ENCODE measurements at regions not wholly inside any gene's neighbourhood (a gene's known extent, or its start where the extent isn't known, plus 50 kb on each side); places are given as distances from the start of the nearest gene placed in this dataset.

DNA sequence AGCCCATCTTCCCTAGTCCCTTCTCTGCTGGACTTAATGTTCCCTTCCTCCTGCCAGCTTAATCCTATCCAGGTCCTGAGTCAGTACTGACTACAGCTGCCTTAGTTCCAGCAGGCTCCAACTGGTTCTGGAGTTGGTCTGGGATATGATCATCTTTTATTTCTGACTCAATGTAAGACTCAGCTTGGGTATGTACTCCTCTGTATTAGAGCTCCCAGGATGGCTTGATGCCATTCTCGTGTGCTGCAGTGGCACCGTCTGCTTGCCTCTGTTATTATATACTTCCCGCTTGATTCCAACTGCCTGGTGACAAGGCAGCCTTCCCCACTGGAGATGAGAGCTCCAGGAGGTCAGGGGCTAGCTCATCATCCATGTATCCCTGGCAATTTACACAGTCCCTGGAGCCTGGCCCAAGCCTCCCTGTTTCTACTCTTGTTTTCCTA lies 164.4 kb upstream of the DPT start:
- FAIRE-seq, result no peak

DNA sequence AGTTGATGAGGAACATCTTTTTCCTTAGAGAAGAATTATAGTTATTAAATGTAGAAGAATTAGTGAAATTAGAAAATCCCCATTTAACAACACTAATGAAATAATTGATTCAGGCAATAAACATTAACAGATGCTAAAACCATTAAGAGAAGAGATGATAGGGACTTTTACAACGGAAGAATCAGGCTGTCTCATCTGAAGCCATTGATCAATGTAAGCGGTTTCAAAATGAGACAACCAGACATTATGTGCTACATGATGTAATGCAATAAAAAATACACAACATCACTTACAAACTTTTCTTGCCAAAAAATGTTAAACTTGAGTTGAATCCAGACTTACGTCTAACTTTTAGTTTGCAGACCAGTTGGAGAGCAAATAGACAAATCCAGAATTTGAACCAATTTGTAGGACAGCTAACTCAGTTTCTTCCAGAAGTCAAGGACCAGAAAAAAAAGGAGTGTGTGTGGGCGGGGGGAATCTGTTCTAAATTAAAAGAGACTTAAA lies 165.4 kb upstream of the DPT start:
- DNase-seq (ENCODE audit: low read depth in 1 of 2, low spot score in 1 of 2) (no peak), ATAC-seq (no peak), FAIRE-seq (no peak)
- Histone ChIP-seq H3K4me3 (no peak overlapping the region), H3K4me1 (no peaks in the 10 kb centered on the region), H3K9me3 (no peaks in the 10 kb centered on the region), H3K4me2 (no peak overlapping the region), H3K27ac (no peak overlapping the region)
- no peak for TF ChIP-seq BHLHE40 (IDR thresholded peaks at IDR 0.05; ENCODE audit: low read depth, low read length)
- no peak for TF ChIP-seq FOSB (CRISPR knock-in tag; IDR thresholded peaks at IDR 0.05)
- TF ChIP-seq, protein P1, sequence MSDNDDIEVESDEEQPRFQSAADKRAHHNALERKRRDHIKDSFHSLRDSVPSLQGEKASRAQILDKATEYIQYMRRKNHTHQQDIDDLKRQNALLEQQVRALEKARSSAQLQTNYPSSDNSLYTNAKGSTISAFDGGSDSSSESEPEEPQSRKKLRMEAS (IDR thresholded peaks at IDR 0.05), result no peak
- no peak for TF ChIP-seq PHF8 (IDR thresholded peaks at IDR 0.05; ENCODE audit: borderline replicate concordance, low read depth)
- POLR2A ChIA-PET, result no interaction called here
- 67% methylated on average over 4 of the region's 4 CpGs for WGBS (ENCODE audit: missing lambda C conversion rate)
- CTCF ChIA-PET, result no interaction called here

More for the DNA sequence above, 164.4 kb upstream of the DPT start:
- Histone ChIP-seq H3K4me3 (no peak overlapping the region), H3K4me1 (no peaks in the 10 kb centered on the region), H3K27ac (no peak overlapping the region), H3K4me2 (no peak overlapping the region), H3K9me3 (peaks cover 5% of the 10 kb centered on the region; the same call in 1 of the 3 replicates)
- no peak for TF ChIP-seq MAFK (IDR thresholded peaks at IDR 0.05; ENCODE audit: partially characterized antibody)
- no peak for TF ChIP-seq FOSB (CRISPR knock-in tag; IDR thresholded peaks at IDR 0.05)
- no peak for TF ChIP-seq RARB (CRISPR knock-in tag; IDR thresholded peaks at IDR 0.05)
- TF ChIP-seq GATA3 (IDR thresholded peaks at IDR 0.05; ENCODE audit: borderline replicate concordance), result no peak
- TF ChIP-seq SREBF2 (IDR thresholded peaks at IDR 0.05), result no peak
- no peak for TF ChIP-seq MYC (IDR thresholded peaks at IDR 0.05; ENCODE audit: borderline replicate concordance, low read length)
- no peak for TF ChIP-seq MAZ (IDR thresholded peaks at IDR 0.05; ENCODE audit: borderline replicate concordance, low read depth, low read length)
- no peak for TF ChIP-seq TP53 (CRISPR knock-in tag; IDR thresholded peaks at IDR 0.05)
- TF ChIP-seq RAD21 (conservative IDR thresholded peaks at IDR 0.05 in 1 of 2, IDR thresholded peaks at IDR 0.05 in 1 of 2), result no peak
- TF ChIP-seq EHF (CRISPR knock-in tag; IDR thresholded peaks at IDR 0.05), result no peak
- no peak for TF ChIP-seq KDM5A (IDR thresholded peaks at IDR 0.05)
- no peak for TF ChIP-seq RFX5 (IDR thresholded peaks at IDR 0.05)
- TF ChIP-seq, protein P2, sequence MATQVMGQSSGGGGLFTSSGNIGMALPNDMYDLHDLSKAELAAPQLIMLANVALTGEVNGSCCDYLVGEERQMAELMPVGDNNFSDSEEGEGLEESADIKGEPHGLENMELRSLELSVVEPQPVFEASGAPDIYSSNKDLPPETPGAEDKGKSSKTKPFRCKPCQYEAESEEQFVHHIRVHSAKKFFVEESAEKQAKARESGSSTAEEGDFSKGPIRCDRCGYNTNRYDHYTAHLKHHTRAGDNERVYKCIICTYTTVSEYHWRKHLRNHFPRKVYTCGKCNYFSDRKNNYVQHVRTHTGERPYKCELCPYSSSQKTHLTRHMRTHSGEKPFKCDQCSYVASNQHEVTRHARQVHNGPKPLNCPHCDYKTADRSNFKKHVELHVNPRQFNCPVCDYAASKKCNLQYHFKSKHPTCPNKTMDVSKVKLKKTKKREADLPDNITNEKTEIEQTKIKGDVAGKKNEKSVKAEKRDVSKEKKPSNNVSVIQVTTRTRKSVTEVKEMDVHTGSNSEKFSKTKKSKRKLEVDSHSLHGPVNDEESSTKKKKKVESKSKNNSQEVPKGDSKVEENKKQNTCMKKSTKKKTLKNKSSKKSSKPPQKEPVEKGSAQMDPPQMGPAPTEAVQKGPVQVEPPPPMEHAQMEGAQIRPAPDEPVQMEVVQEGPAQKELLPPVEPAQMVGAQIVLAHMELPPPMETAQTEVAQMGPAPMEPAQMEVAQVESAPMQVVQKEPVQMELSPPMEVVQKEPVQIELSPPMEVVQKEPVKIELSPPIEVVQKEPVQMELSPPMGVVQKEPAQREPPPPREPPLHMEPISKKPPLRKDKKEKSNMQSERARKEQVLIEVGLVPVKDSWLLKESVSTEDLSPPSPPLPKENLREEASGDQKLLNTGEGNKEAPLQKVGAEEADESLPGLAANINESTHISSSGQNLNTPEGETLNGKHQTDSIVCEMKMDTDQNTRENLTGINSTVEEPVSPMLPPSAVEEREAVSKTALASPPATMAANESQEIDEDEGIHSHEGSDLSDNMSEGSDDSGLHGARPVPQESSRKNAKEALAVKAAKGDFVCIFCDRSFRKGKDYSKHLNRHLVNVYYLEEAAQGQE (IDR thresholded peaks at IDR 0.05), result no peak
- TF ChIP-seq NPAS2 (CRISPR knock-in tag; IDR thresholded peaks at IDR 0.05; ENCODE audit: borderline replicate concordance), result no peak
- no peak for TF ChIP-seq EP300 (IDR thresholded peaks at IDR 0.05)
- no peak for TF ChIP-seq TFCP2L1 (CRISPR knock-in tag; IDR thresholded peaks at IDR 0.05)
- TF ChIP-seq FOSL2 (IDR thresholded peaks at IDR 0.05), result no peak
- no peak for TF ChIP-seq FOSL2 (CRISPR knock-in tag; IDR thresholded peaks at IDR 0.05)
- 81% methylated on average over 3 of the region's 3 CpGs for WGBS (ENCODE audit: missing lambda C conversion rate)
- ChIA-PET CTCF (interaction anchor here (0.8 kb wide), 1 partner anchor 62 kb away, joined by 3 read pairs; no protein-coding TSS in a partner anchor), POLR2A (no interaction called here)
- DNase-seq (ENCODE audit: low read depth in 1 of 2, low spot score in 1 of 2) (no peak), ATAC-seq (peak; percentile 25 to 54; a peak in 3 of 6 replicates)

DNA sequence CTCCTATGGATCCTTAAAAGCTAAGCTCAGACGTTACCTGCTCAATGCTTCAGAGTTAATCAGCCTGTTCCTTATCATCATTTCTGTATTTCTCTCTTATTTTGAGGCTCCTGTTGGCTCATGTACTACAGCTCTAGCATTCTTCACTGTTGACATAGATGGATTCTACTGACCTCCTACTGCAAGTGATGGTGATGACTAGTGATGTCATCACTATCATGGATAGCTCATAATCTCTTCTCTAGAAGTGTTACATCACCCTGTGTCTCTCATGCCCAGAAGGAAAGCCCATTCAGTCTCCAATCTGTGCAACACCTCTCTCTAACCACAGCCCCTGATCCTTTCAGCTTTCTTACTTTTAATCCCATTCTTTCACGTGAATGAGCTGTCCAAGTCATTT lies 168.2 kb upstream of the DPT start:
- Histone ChIP-seq H3K4me1 (no peaks in the 10 kb centered on the region), H3K4me2 (no peak overlapping the region), H3K4me3 (no peak overlapping the region), H3K27ac (no peak overlapping the region), H3K9me3 (no peaks in the 10 kb centered on the region)
- CTCF ChIA-PET, result interaction anchor here (1.3 to 1.4 kb wide), 2 partner anchors 11 to 294 kb away, joined by 3 to 4 read pairs; no protein-coding TSS in a partner anchor
- DNase-seq (ENCODE audit: low read depth in 1 of 2, low spot score in 1 of 2), result no peak
- WGBS (ENCODE audit: missing lambda C conversion rate), result 41% methylated on average over 2 of the region's 2 CpGs
- no peak for ATAC-seq
- POLR2A ChIA-PET, result no interaction called here
- no peak for FAIRE-seq
- no peak for TF ChIP-seq NPAS2 (CRISPR knock-in tag; IDR thresholded peaks at IDR 0.05; ENCODE audit: borderline replicate concordance)
- TF ChIP-seq PHF8 (IDR thresholded peaks at IDR 0.05; ENCODE audit: borderline replicate concordance, low read depth), result no peak
- no peak for TF ChIP-seq TP53 (CRISPR knock-in tag; IDR thresholded peaks at IDR 0.05)
- no peak for TF ChIP-seq CBX2 (IDR thresholded peaks at IDR 0.05; ENCODE audit: borderline replicate concordance, low read depth)
- no peak for TF ChIP-seq RARB (CRISPR knock-in tag; IDR thresholded peaks at IDR 0.05)
- no peak for TF ChIP-seq HOXA7 (CRISPR knock-in tag; IDR thresholded peaks at IDR 0.05)
- no peak for TF ChIP-seq FOSL2 (IDR thresholded peaks at IDR 0.05)
- no peak for TF ChIP-seq FOSL2 (CRISPR knock-in tag; IDR thresholded peaks at IDR 0.05)
- TF ChIP-seq, protein P3, sequence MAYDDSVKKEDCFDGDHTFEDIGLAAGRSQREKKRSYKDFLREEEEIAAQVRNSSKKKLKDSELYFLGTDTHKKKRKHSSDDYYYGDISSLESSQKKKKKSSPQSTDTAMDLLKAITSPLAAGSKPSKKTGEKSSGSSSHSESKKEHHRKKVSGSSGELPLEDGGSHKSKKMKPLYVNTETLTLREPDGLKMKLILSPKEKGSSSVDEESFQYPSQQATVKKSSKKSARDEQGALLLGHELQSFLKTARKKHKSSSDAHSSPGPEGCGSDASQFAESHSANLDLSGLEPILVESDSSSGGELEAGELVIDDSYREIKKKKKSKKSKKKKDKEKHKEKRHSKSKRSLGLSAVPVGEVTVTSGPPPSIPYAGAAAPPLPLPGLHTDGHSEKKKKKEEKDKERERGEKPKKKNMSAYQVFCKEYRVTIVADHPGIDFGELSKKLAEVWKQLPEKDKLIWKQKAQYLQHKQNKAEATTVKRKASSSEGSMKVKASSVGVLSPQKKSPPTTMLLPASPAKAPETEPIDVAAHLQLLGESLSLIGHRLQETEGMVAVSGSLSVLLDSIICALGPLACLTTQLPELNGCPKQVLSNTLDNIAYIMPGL (CRISPR knock-in tag; IDR thresholded peaks at IDR 0.05; ENCODE audit: borderline replicate concordance), result no peak
- no peak for TF ChIP-seq ZC3H11A (IDR thresholded peaks at IDR 0.05)
- no peak for TF ChIP-seq RFX5 (IDR thresholded peaks at IDR 0.05)
- TF ChIP-seq HOXB5 (CRISPR knock-in tag; IDR thresholded peaks at IDR 0.05), result no peak
- no peak for TF ChIP-seq ZNF302 (CRISPR knock-in tag; IDR thresholded peaks at IDR 0.05)
- no peak for TF ChIP-seq FOXS1 (CRISPR knock-in tag; IDR thresholded peaks at IDR 0.05)
